ENCODE measurements at regions not wholly inside any gene's neighbourhood (a gene's known extent, or its start where the extent isn't known, plus 50 kb on each side); places are given as distances from the start of the nearest gene placed in this dataset.

DNA sequence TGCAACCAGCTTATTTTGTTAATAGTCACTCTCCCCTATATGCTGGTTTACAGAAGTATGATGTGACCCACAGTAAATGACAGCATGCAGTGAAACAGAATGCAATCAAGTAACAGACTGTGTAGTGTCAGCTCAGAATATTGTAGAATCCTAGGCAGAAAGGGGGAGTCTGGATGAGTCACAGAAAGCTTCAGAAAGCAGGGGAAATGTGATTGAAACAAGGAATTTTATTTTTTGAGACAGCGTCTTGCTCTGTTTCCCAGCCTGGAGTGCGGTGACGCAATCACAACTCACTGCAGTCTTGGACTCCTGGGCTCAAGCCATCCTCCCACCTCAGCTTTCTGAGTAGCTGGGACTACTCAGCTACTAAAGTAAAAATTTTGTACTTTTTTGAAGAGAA is 188.3 kb upstream of the FOXN2 start:
- H3K9me3 ChIP-seq (ENCODE audit: insufficient read depth, low read depth, low read length): no peaks in the 10 kb centered on the region
- no peak overlapping the region for H3K27ac ChIP-seq (ENCODE audit: low read length)
- H3K27me3 ChIP-seq (ENCODE audit: insufficient read depth, low read length): no peaks in the 10 kb centered on the region
- H3K4me3 ChIP-seq (ENCODE audit: low read length): no peak overlapping the region
- no peak overlapping the region for H3K9ac ChIP-seq (ENCODE audit: low read depth, low read length)
- H3K36me3 ChIP-seq (ENCODE audit: insufficient read depth, low read depth, low read length): no peaks in the 10 kb centered on the region
- H3K4me1 ChIP-seq (ENCODE audit: insufficient read depth, low read length): no peaks in the 10 kb centered on the region

DNA sequence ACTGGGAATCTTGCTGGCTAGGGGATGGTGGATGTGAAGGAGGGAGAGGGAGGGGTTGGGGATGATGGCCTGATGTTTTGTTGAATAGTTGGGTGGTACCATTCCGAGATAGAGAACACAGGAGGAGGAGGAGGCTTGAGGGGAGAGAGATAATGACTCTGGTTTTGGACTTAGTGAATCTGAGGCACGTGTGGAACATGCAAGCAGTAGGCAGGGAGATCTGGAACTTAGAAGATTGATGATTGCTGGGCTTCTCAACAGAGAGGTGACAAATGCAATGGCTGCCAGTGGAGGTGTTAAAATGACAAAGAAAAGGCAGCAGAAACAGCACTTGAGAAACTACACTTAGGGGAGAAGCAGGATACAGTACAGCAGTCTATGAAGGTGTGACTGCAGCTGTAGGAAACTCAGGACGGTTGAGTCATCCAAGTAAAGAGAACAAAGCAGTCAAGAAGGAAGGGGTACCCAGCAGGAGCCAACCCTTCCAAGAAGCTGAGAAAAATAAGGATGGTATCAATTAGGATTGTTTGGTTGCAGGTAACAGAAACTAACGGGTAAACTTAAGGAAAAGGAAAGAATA is 186.8 kb upstream of the FOXN2 start:
- no peak overlapping the region for H3K9ac ChIP-seq (ENCODE audit: low read depth, low read length)
- H3K27me3 ChIP-seq (ENCODE audit: insufficient read depth, low read length): no peaks in the 10 kb centered on the region
- H3K4me3 ChIP-seq (ENCODE audit: low read length): no peak overlapping the region
- H3K27ac ChIP-seq (ENCODE audit: low read length): no peak overlapping the region
- H3K9me3 ChIP-seq (ENCODE audit: insufficient read depth, low read depth, low read length): no peaks in the 10 kb centered on the region
- H3K4me1 ChIP-seq (ENCODE audit: insufficient read depth, low read length): no peaks in the 10 kb centered on the region
- H3K36me3 ChIP-seq (ENCODE audit: insufficient read depth, low read depth, low read length): no peaks in the 10 kb centered on the region

DNA sequence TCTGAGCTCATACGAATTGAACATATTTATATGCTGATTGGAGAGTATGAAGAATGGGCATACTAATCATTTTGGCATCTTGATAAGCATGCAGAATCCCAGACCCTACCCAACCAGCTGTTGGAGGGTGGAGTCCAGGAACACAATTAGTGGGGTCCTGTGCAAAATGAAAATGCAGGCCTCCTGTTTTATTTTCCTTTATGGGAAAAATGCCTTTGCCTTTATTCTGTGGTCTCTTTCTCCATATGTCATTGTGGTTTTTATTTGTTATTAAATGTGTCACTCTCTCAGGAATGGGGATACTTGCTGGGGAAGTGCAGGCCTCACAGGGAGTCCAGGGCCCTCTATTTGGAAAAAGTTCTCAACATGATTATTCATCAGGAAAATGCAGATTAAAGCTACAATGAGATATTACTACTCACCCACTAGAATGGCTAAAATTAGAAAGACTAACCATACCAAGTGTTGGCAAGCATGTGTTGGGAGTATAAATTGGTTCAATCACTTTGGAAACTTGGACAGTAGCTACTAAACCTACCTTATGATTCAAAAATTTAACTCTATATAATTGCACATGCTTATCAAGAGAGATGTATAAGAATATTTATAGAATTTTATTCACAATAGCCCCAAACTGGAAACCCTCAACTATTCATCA is 185.1 kb upstream of the FOXN2 start:
- Histone ChIP-seq H3K9me3 (ENCODE audit: insufficient read depth, low read depth, low read length) (no peaks in the 10 kb centered on the region), H3K36me3 (ENCODE audit: insufficient read depth, low read depth, low read length) (no peaks in the 10 kb centered on the region), H3K9ac (ENCODE audit: low read depth, low read length) (no peak overlapping the region), H3K4me1 (ENCODE audit: insufficient read depth, low read length) (no peaks in the 10 kb centered on the region), H3K4me3 (ENCODE audit: low read length) (no peak overlapping the region), H3K27ac (ENCODE audit: low read length) (no peak overlapping the region), H3K27me3 (ENCODE audit: insufficient read depth, low read length) (no peaks in the 10 kb centered on the region)

DNA sequence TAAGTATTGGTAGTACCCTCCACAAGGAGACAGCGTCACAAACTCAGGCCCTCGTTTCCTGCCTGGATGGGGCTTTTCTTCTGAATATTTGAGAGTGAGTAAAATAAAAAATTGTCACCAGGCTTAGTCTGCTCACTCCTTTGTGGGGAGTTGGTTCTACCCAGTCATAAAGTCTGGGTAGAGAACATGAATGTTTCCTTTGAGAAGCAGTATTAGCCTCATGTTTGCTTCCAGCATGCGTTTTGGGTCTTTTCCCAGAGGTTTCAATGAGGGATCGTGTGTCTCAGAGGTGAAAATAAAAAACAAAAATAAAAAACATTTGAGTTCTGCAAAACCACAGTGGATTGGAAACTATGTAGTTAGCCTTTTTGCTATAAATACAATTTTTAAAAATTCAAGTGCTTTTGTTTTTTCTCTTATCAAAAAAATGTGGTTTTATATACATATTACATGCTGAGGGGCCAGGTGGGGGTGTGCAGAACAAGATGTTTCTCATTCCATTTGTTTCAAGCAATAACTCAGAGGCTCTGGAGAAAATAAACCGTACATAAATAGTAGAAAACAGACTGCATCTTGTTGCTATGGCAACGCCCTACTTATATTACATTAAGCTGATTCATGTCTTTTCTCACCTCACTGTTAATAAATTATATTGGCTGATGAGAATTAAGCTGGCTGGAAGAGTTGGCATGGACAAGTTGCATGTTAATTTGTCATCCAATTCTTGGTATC is 182.8 kb upstream of the FOXN2 start:
- Histone ChIP-seq H3K27me3 (ENCODE audit: insufficient read depth, low read length) (no peaks in the 10 kb centered on the region), H3K36me3 (ENCODE audit: insufficient read depth, low read depth, low read length) (no peaks in the 10 kb centered on the region), H3K27ac (ENCODE audit: low read length) (no peak overlapping the region), H3K9me3 (ENCODE audit: insufficient read depth, low read depth, low read length) (no peaks in the 10 kb centered on the region), H3K9ac (ENCODE audit: low read depth, low read length) (no peak overlapping the region), H3K4me3 (ENCODE audit: low read length) (no peak overlapping the region), H3K4me1 (ENCODE audit: insufficient read depth, low read length) (no peaks in the 10 kb centered on the region)

DNA sequence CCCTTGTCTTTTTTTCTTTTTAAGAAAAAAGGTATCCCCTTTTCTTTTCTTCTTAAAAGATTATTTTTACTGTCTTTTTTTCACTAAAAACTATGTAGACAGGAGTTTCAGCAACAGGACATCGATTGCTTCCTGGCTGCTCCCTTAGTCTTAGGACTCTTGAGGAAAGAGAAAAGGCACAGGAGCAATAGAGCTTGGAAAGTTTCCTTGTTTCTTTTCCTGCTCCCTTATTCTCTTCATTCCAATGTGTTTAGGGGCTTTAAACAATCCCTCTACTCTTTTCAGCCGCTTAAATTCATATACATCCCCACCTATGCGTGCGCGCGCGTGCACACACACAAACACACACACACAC is 182.2 kb upstream of the FOXN2 start:
- Histone ChIP-seq H3K27me3 (ENCODE audit: insufficient read depth, low read length) (no peaks in the 10 kb centered on the region), H3K4me3 (ENCODE audit: low read length) (no peak overlapping the region), H3K27ac (ENCODE audit: low read length) (no peak overlapping the region), H3K36me3 (ENCODE audit: insufficient read depth, low read depth, low read length) (no peaks in the 10 kb centered on the region), H3K4me1 (ENCODE audit: insufficient read depth, low read length) (no peaks in the 10 kb centered on the region), H3K9me3 (ENCODE audit: insufficient read depth, low read depth, low read length) (no peaks in the 10 kb centered on the region), H3K9ac (ENCODE audit: low read depth, low read length) (no peak overlapping the region)

DNA sequence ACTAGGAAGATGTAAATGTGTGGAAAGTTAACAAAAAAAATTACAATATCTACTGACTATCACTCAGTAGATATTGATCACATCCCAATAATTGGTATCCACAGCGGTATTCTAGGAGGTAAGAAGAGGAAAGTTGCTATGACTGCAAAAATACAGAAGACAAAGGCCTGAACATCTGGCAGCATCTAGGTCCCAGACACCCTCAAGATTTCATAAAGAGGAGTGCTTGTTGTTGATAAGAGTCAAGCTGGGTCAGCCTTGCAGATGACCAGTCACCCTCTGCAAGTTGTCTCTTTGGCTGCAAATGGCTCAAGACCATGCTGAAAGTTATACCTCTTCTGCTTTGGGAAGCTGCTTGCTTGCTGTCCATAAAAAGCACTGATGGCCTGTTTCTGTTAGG is 179.8 kb upstream of the FOXN2 start:
- no peak overlapping the region for H3K4me3 ChIP-seq (ENCODE audit: low read length)
- no peaks in the 10 kb centered on the region for H3K4me1 ChIP-seq (ENCODE audit: insufficient read depth, low read length)
- H3K36me3 ChIP-seq (ENCODE audit: insufficient read depth, low read depth, low read length): no peaks in the 10 kb centered on the region
- no peaks in the 10 kb centered on the region for H3K27me3 ChIP-seq (ENCODE audit: insufficient read depth, low read length)
- no peak overlapping the region for H3K27ac ChIP-seq (ENCODE audit: low read length)
- no peaks in the 10 kb centered on the region for H3K9me3 ChIP-seq (ENCODE audit: insufficient read depth, low read depth, low read length)
- H3K9ac ChIP-seq (ENCODE audit: low read depth, low read length): no peak overlapping the region

DNA sequence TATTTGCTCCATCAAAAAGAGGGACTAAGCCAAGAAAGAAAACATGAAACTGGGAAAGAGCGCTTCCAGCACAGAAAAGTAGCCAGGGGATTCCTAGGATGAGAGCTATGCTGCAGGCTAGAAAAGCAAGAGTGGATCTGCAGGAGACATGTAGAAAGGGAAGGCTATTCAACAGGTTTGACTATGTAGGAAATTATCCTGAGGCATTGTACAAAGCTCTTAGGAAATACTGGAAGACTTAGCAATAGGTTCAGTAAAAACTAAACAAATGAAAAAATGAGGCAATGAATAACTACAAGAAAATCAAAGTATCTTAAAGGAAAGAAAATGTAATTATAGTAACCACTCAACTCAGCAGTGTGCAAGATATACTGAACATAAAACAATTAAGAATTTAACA is 178.7 kb upstream of the FOXN2 start:
- H3K4me3 ChIP-seq (ENCODE audit: low read length): no peak overlapping the region
- H3K36me3 ChIP-seq (ENCODE audit: insufficient read depth, low read depth, low read length): no peaks in the 10 kb centered on the region
- no peaks in the 10 kb centered on the region for H3K4me1 ChIP-seq (ENCODE audit: insufficient read depth, low read length)
- H3K27ac ChIP-seq (ENCODE audit: low read length): no peak overlapping the region
- H3K27me3 ChIP-seq (ENCODE audit: insufficient read depth, low read length): no peaks in the 10 kb centered on the region
- no peaks in the 10 kb centered on the region for H3K9me3 ChIP-seq (ENCODE audit: insufficient read depth, low read depth, low read length)
- no peak overlapping the region for H3K9ac ChIP-seq (ENCODE audit: low read depth, low read length)

DNA sequence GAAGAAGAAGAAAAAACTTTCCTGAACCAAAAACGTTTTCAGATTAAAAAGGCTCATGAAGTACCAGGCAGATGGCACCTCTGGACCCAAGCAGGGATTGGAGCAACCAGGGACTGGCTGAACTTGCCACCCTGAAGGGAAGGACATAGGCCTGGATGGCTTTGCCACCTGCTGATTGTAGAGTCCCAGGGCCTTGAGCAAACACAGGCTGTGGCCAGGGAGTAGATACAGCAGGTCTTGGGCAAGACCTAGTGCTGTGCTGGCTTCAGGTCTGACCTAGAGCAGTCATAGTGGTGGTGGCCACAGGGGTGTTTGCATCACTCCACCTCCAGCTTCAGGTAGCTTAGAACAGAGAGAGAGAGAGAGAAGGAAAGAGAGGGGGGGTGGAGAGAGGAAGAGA is 176.7 kb upstream of the FOXN2 start:
- H3K9me3 ChIP-seq (ENCODE audit: insufficient read depth, low read depth, low read length): no peaks in the 10 kb centered on the region
- H3K9ac ChIP-seq (ENCODE audit: low read depth, low read length): no peak overlapping the region
- H3K4me1 ChIP-seq (ENCODE audit: insufficient read depth, low read length): no peaks in the 10 kb centered on the region
- H3K36me3 ChIP-seq (ENCODE audit: insufficient read depth, low read depth, low read length): no peaks in the 10 kb centered on the region
- no peaks in the 10 kb centered on the region for H3K27me3 ChIP-seq (ENCODE audit: insufficient read depth, low read length)
- H3K4me3 ChIP-seq (ENCODE audit: low read length): no peak overlapping the region
- no peak overlapping the region for H3K27ac ChIP-seq (ENCODE audit: low read length)

DNA sequence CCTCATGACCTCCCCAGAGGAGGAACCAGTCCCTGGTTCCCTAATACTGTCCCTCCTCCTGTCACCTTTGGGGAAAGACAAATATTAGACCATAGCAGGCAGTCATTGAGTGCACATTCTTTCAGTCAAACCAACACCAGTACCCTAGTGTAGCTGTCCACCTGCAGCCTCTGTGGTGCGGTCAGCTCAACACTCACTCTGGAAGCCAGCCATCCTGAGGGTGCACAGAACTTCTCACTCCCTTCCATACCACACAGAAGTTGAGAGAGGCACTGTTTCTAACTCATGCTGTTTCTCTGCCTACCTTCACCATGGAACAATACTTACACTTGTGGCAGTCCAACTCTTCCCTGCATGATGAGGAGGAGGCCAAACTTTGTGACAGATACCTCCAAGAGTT is 175.6 kb upstream of the FOXN2 start:
- Histone ChIP-seq H3K27ac (ENCODE audit: low read length) (no peak overlapping the region), H3K27me3 (ENCODE audit: insufficient read depth, low read length) (no peaks in the 10 kb centered on the region), H3K9me3 (ENCODE audit: insufficient read depth, low read depth, low read length) (no peaks in the 10 kb centered on the region), H3K4me1 (ENCODE audit: insufficient read depth, low read length) (no peaks in the 10 kb centered on the region), H3K9ac (ENCODE audit: low read depth, low read length) (no peak overlapping the region), H3K36me3 (ENCODE audit: insufficient read depth, low read depth, low read length) (no peaks in the 10 kb centered on the region), H3K4me3 (ENCODE audit: low read length) (no peak overlapping the region)

DNA sequence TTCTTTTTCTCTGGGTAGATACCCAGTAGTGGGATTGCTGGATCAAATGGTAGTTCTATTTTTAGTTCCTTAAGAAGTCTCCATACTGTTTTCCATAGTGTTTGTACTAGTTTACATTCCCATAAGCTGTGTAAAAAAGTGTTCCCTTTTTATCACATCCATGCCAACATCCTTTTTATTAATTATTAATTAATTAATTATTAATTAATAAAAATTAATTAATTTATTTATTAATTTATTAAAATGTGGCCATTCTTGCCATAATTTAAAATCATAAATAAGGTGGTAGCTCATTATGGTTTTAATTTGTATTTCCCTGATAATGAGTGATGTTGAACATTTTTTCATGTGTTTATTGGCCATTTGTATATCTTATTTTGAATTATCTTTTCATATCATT is 173.9 kb upstream of the FOXN2 start:
- H3K4me1 ChIP-seq (ENCODE audit: insufficient read depth, low read length): no peaks in the 10 kb centered on the region
- H3K36me3 ChIP-seq (ENCODE audit: insufficient read depth, low read depth, low read length): no peaks in the 10 kb centered on the region
- H3K27me3 ChIP-seq (ENCODE audit: insufficient read depth, low read length): no peaks in the 10 kb centered on the region
- H3K9ac ChIP-seq (ENCODE audit: low read depth, low read length): no peak overlapping the region
- no peaks in the 10 kb centered on the region for H3K9me3 ChIP-seq (ENCODE audit: insufficient read depth, low read depth, low read length)
- no peak overlapping the region for H3K4me3 ChIP-seq (ENCODE audit: low read length)
- H3K27ac ChIP-seq (ENCODE audit: low read length): no peak overlapping the region

DNA sequence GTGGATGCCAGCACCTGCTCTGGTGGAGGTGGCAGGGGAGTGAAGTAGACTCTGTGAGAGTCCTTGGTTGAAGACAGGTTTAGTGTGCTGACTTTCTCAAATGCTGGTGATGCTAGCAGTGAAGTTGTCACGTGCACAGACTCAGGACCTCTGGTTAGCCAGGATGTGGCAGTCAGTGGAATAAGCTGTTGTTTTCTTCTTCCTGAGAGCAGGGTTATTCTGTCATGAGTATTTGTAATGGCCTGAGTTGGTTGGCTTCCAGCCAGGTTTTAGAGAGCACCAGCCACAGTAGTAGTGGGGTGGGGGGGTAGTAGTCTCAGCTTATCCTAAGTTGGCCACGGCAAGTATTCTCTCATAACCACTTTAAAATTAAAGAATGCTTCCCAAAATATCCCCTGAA is 169.7 kb upstream of the FOXN2 start:
- H3K9ac ChIP-seq (ENCODE audit: low read depth, low read length): no peak overlapping the region

DNA sequence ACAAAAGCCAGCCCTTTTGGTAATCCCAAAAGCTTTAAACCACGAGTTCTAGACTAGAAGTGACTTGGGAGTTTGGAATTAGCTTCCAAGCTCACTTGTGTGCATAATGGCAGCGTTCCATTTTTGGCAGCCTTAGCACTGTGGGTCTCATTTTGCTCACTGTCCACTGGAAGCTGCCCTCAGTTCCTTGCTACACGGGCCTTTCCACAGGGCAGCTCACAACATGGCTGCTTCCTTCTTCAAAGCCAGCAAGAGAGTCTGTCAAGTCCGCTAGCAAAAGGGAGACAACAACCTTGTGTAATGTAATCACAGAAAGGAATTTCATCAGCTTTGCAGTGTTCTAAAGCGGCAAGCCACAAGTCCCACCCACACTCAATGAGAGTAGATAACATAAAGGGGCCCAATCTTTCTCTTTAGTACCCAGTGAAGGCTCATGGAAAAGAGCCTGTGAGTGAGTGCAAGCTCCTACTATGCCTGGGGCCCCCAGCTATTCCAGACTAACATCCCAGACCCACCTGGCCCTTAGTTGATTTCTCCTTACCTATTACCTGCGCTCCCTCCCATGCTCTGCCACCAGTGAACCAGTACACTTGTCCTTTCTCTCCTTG is 168.5 kb upstream of the FOXN2 start:
- no peaks in the 10 kb centered on the region for H3K27me3 ChIP-seq (ENCODE audit: insufficient read depth, low read length)
- H3K4me3 ChIP-seq (ENCODE audit: low read length): no peak overlapping the region
- no peak overlapping the region for H3K27ac ChIP-seq (ENCODE audit: low read length)
- H3K4me1 ChIP-seq (ENCODE audit: insufficient read depth, low read length): peaks cover 3% of the 10 kb centered on the region; the same call in 1 of the 2 replicates
- no peaks in the 10 kb centered on the region for H3K9me3 ChIP-seq (ENCODE audit: insufficient read depth, low read depth, low read length)
- H3K36me3 ChIP-seq (ENCODE audit: insufficient read depth, low read depth, low read length): no peaks in the 10 kb centered on the region
- H3K9ac ChIP-seq (ENCODE audit: low read depth, low read length): no peak overlapping the region

More for the DNA sequence above, 169.7 kb upstream of the FOXN2 start:
- Histone ChIP-seq H3K4me1 (ENCODE audit: insufficient read depth, low read length) (peaks cover 3% of the 10 kb centered on the region; the same call in 1 of the 2 replicates), H3K36me3 (ENCODE audit: insufficient read depth, low read depth, low read length) (no peaks in the 10 kb centered on the region), H3K4me3 (ENCODE audit: low read length) (no peak overlapping the region), H3K9me3 (ENCODE audit: insufficient read depth, low read depth, low read length) (no peaks in the 10 kb centered on the region), H3K27me3 (ENCODE audit: insufficient read depth, low read length) (no peaks in the 10 kb centered on the region), H3K27ac (ENCODE audit: low read length) (no peak overlapping the region)

Data from iPS-20b (cell line).